Prostate gland (tissue), 2 donors: ENCODE measurements at regions not wholly inside any gene's neighbourhood (a gene's known extent, or its start where the extent isn't known, plus 50 kb on each side); places are given as distances from the start of the nearest gene placed in this dataset.

Experiments used
- DNase-seq: peaks from one replicate; pipeline ENCODE4 v3.0.0-alpha.2; 2019; ENCODE audit warnings: low spot score
- H3K27ac ChIP-seq, 2 donors: fragments of 200-600 bp; sonication (generic); 2 replicates each; pipeline ENCODE4 v1.5.1; 2017 to 2019
- H3K27me3 ChIP-seq: fragments of 200-600 bp; sonication (generic); replicated peaks from 2 replicates; pipeline ENCODE4 v1.5.1; 2019; ENCODE audit not compliant: insufficient read depth
- H3K36me3 ChIP-seq, 2 donors: fragments of 200-600 bp; sonication (generic); 1 replicate in 1 of 2; 2 replicates in 1 of 2; pipeline versions ENCODE4 v1.5.1 to v1.8.1; 2017 to 2019
- H3K4me1 ChIP-seq: fragments of 200-600 bp; sonication (generic); replicated peaks from 2 replicates; pipeline ENCODE4 v1.5.1; 2019
- H3K4me3 ChIP-seq, 2 donors: fragments of 200-600 bp; sonication (generic); 2 replicates each; pipeline ENCODE4 v1.5.1; 2017 to 2019
- H3K9me3 ChIP-seq: fragments of 200-600 bp; sonication (generic); 2 replicates; pipeline ENCODE4 v1.5.1; 2017
- CTCF ChIP-seq, 4 experiments: fragments of 200-600 bp in 2 of 4; fragments of 450-650 bp in 2 of 4; sonication (generic) in 2 of 4; IDR thresholded peaks; 1 replicate in 3 of 4; 2 replicates in 1 of 4; pipeline ENCODE4 v1.5.1; 2016 to 2019; ENCODE audit warnings: antibody characterized with exemption in 4 of 4, mild to moderate bottlenecking in 2 of 4, moderate library complexity in 2 of 4
- POLR2A ChIP-seq: fragments of 450-650 bp; IDR thresholded peaks from one replicate; pipeline ENCODE4 v1.6.1; 2016; ENCODE audit warnings: antibody characterized with exemption, mild to moderate bottlenecking
- POLR2AphosphoS5 ChIP-seq: sonication (generic); formaldehyde crosslinking; IDR thresholded peaks from one replicate; pipeline ENCODE4 v1.6.1; 2017; ENCODE audit warnings: antibody characterized with exemption
- WGBS: methylation state at CpG from one replicate; pipeline ENCODE4 v1.1.5; 2018; 5-methylcytosine and 5-hydroxymethylcytosine counted together
- intact Hi-C: fragments of 100-400 bp; cut with DNase I; formaldehyde crosslinking; loops from one replicate; pipeline ENCODE4 v1.14.2; 2022

- WGBS = 80% methylated on average over 3 of the region's 3 CpGs
- no peak for DNase-seq
These were observed 229.0 kb downstream of the KLF5 start for GRCh38 chr13:73287831-73288230.

DNA sequence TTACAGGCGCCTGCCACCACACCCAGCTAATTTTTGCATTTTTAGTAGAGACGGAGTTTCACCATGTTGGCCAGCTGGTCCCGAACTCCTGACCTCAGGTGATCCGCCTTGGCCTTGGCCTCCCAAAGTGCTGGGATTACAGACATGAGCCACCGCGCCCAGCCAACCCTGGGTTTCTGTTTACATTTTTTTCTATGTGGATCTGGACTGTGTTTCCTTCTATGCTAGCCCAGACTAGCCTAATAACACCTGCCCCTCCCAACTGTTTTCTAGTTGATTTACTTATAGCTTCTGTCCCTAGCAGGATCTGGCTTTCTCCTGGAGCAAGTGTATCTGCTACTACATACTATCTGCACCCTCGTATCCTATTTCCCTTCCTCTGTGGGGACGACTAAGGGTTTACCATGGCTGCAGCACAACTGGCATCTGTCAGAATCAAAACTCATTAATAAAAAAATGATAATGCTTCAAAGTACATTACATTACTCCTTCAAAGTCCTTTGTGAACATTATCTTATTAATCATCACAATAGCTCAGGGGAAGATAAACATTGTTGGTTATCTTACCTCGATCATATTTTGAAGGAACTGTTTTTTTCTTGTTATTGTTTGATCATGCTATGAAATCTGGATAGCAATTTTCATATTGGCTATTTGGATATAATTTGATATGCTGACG, 228.3 kb downstream of the KLF5 start:
- Histone ChIP-seq H3K9me3 (no peaks in the 10 kb centered on the region), H3K27ac (no peak overlapping the region), H3K27me3 (no peaks in the 10 kb centered on the region), H3K36me3 (no peaks in the 10 kb centered on the region), H3K4me3 (no peak overlapping the region), H3K4me1 (no peaks in the 10 kb centered on the region)
- DNase-seq = peak; percentile 27
- intact Hi-C loops = no loop called here
- WGBS = 43% methylated on average over 10 of the region's 10 CpGs
- TF ChIP-seq POLR2AphosphoS5 (peak; percentile 15), POLR2A (no peak), CTCF (IDR thresholded peaks at IDR 0.05) (no peak)

More at GRCh38 chr13:73287831-73288230, 229.0 kb downstream of the KLF5 start:
- Histone ChIP-seq H3K9me3 (no peaks in the 10 kb centered on the region), H3K27me3 (no peaks in the 10 kb centered on the region), H3K27ac (no peak overlapping the region), H3K4me3 (no peak overlapping the region), H3K4me1 (no peaks in the 10 kb centered on the region), H3K36me3 (no peaks in the 10 kb centered on the region)
- TF ChIP-seq POLR2A (no peak), POLR2AphosphoS5 (no peak), CTCF (IDR thresholded peaks at IDR 0.05) (no peak)
- intact Hi-C loops = no loop called here

DNA sequence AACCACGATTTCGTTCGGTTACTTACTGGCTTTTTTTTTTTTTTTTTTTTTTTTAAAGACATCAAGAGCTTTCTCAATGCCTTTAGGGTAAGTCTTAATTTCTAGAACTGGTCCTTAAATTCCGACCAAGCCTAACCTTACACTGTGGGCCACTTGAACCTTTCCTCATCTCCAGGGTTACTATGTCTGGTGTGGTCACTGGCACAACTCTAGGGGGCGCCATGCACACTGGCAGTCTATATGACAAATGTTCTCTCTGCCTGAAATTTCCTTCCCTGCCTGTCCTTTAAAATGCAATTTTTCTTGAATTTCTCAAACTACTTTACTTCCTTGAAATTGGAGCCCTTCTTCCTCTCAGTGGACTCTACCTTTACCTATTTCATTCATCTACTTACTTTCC, 227.4 kb downstream of the KLF5 start:
- H3K4me1 ChIP-seq = no peaks in the 10 kb centered on the region
- no peaks in the 10 kb centered on the region for H3K9me3 ChIP-seq
- no peak overlapping the region for H3K27ac ChIP-seq
- WGBS = 94% methylated on average over 5 of the region's 5 CpGs
- H3K36me3 ChIP-seq = no peaks in the 10 kb centered on the region
- no peak for DNase-seq
- H3K4me3 ChIP-seq = no peak overlapping the region
- TF ChIP-seq POLR2AphosphoS5 (no peak), POLR2A (no peak), CTCF (IDR thresholded peaks at IDR 0.05) (no peak)
- intact Hi-C loops = no loop called here
- no peaks in the 10 kb centered on the region for H3K27me3 ChIP-seq

DNA sequence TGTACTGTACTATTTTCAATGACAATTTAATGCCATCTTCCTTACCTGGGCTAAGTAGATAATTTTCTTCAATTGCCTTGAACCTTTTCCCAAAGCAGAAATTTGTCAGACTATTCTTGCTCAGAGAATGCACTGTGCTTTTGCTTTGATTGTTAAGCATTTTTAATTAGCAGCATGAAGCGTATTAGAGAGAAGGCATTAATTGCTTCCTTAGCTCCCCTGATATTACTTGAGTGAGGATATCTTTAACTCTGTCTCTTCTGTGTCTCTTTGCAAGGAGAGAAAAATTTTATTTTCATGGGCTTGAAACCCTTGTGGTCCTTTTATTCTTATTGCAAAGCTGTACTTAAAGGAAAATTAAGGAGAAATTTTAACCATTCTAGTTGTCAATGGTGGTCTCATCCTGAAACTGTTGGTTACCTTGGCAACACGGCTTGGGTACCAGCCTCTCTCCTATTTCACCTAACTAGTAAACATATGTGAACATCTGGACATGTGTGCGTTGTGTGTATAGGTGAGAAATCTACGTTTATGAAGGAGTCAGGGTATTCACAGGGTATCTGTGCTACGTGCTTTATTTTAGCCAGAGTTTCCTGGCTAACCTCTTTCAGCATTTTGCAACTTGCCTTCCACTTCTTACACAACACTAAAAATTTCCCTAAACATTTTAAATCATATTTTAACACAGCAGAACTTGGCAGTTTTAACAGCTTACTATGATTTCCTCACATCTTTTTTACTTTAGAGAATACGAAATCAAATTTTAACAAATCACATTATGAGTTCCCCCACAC, 225.5 kb downstream of the KLF5 start:
- TF ChIP-seq CTCF (IDR thresholded peaks at IDR 0.05) = no peak
- no peak for TF ChIP-seq POLR2A
- TF ChIP-seq POLR2AphosphoS5 = no peak
- H3K4me1 ChIP-seq = no peaks in the 10 kb centered on the region
- no peak for DNase-seq
- intact Hi-C loops = no loop called here
- no peaks in the 10 kb centered on the region for H3K36me3 ChIP-seq
- no peak overlapping the region for H3K4me3 ChIP-seq
- no peaks in the 10 kb centered on the region for H3K27me3 ChIP-seq
- H3K27ac ChIP-seq = no peak overlapping the region
- no peaks in the 10 kb centered on the region for H3K9me3 ChIP-seq
- WGBS = 87% methylated on average over 6 of the region's 6 CpGs
